Body of pancreas (tissue), 4 donors: ENCODE measurements at regions not wholly inside any gene's neighbourhood (a gene's known extent, or its start where the extent isn't known, plus 50 kb on each side); places are given as distances from the start of the nearest gene placed in this dataset.

Source experiments
- POLR2A ChIP-seq, 3 donors: fragments of 450-650 bp; IDR thresholded peaks; one replicate each; pipeline ENCODE4 v1.6.1; 2016; ENCODE audit warnings: antibody characterized with exemption in 3 of 3, mild to moderate bottlenecking in 2 of 3
- TF ChIP-seq, protein P1 (sequence below), 7 experiments: fragments of 450-650 bp in 4 of 7; fragments of 200-600 bp in 3 of 7; sonication (generic) in 3 of 7; IDR thresholded peaks; one replicate each; pipeline ENCODE4 v1.5.1; 2016 to 2019; ENCODE audit warnings: antibody characterized with exemption in 7 of 7

- TF ChIP-seq, protein P1, sequence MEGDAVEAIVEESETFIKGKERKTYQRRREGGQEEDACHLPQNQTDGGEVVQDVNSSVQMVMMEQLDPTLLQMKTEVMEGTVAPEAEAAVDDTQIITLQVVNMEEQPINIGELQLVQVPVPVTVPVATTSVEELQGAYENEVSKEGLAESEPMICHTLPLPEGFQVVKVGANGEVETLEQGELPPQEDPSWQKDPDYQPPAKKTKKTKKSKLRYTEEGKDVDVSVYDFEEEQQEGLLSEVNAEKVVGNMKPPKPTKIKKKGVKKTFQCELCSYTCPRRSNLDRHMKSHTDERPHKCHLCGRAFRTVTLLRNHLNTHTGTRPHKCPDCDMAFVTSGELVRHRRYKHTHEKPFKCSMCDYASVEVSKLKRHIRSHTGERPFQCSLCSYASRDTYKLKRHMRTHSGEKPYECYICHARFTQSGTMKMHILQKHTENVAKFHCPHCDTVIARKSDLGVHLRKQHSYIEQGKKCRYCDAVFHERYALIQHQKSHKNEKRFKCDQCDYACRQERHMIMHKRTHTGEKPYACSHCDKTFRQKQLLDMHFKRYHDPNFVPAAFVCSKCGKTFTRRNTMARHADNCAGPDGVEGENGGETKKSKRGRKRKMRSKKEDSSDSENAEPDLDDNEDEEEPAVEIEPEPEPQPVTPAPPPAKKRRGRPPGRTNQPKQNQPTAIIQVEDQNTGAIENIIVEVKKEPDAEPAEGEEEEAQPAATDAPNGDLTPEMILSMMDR (IDR thresholded peaks at IDR 0.05), result no peak
- TF ChIP-seq POLR2A (IDR thresholded peaks at IDR 0.05), result no peak
Observed at GRCh38 chr6:132215805-132216204, 185.5 kb downstream of the MOXD1 start.
